ENCODE measurements at regions not wholly inside any gene's neighbourhood (a gene's known extent, or its start where the extent isn't known, plus 50 kb on each side); places are given as distances from the start of the nearest gene placed in this dataset.
"Not testable (repeated sequence)": the region's sequence is repeated elsewhere in the genome, so short reads cannot be mapped to it uniquely, and the experiment has no call there.

- H3K9me3 ChIP-seq: no peaks in the 10 kb centered on the region
- no peaks in the 10 kb centered on the region for H3K27me3 ChIP-seq
- H3K4me3 ChIP-seq: no peak overlapping the region
- ATAC-seq: no peak
- TF ChIP-seq POLR2A (IDR thresholded peaks at IDR 0.05) (no peak), EP300 (IDR thresholded peaks at IDR 0.05) (no peak), POLR2AphosphoS5 (IDR thresholded peaks at IDR 0.05) (no peak), CTCF (IDR thresholded peaks at IDR 0.05) (no peak)
- peaks cover 3 to 39% (median 21%) of the 10 kb centered on the region in 3 donors for H3K4me1 ChIP-seq
- peak overlapping the region in 1 of 4 donors; percentile 96 for H3K27ac ChIP-seq
- H3K36me3 ChIP-seq: no peaks in the 10 kb centered on the region
- 95% methylated on average over 8 of the region's 33 CpGs; no CpG with 5 or more reads in 1 of the 2 donors for WGBS, 2 donors (ENCODE audit: low coverage in 1 of 2)
Observed at GRCh38 chr2:238722883-238723282, 125.0 kb upstream of the TWIST2 start.

- Histone ChIP-seq H3K27ac (peak overlapping the region in 3 of 4 donors; percentile 56 to 96 (median 91)), H3K4me1 (peaks cover 3 to 49% (median 21%) of the 10 kb centered on the region in 3 donors)
- H3K9me3 ChIP-seq, H3K4me3 ChIP-seq, ATAC-seq, H3K27me3 ChIP-seq, H3K36me3 ChIP-seq: not testable (repeated sequence)
- 57 to 70% methylated on average over 5 to 8 of the region's 8 CpGs for WGBS, 2 donors (ENCODE audit: low coverage in 1 of 2)
Observed at GRCh38 chr2:238723740-238724320, 124.1 kb upstream of the TWIST2 start.

- ATAC-seq: no peak
- H3K36me3 ChIP-seq: no peaks in the 10 kb centered on the region
- TF ChIP-seq EP300 (IDR thresholded peaks at IDR 0.05) (no peak), CTCF (IDR thresholded peaks at IDR 0.05) (no peak), POLR2AphosphoS5 (IDR thresholded peaks at IDR 0.05) (no peak), POLR2A (IDR thresholded peaks at IDR 0.05) (no peak)
- peaks cover 7 to 58% (median 29%) of the 10 kb centered on the region in 3 donors for H3K4me1 ChIP-seq
- no peak overlapping the region for H3K4me3 ChIP-seq
- no peaks in the 10 kb centered on the region for H3K9me3 ChIP-seq
- 23 to 29% methylated on average over 2 to 8 of the region's 8 CpGs for WGBS, 2 donors (ENCODE audit: low coverage in 1 of 2)
- H3K27me3 ChIP-seq: no peaks in the 10 kb centered on the region
- peak overlapping the region; percentile 82 to 99 (median 94) for H3K27ac ChIP-seq
Observed at GRCh38 chr2:238724728-238725127, 123.2 kb upstream of the TWIST2 start.

- H3K36me3 ChIP-seq: no peaks in the 10 kb centered on the region
- H3K27me3 ChIP-seq: no peaks in the 10 kb centered on the region
- H3K9me3 ChIP-seq: no peaks in the 10 kb centered on the region
- no peak for ATAC-seq
- 72 to 76% methylated on average over 2 to 3 of the region's 4 CpGs for WGBS, 2 donors (ENCODE audit: low coverage in 1 of 2)
- peaks cover 7 to 64% (median 29%) of the 10 kb centered on the region in 3 donors for H3K4me1 ChIP-seq
- no peak overlapping the region for H3K4me3 ChIP-seq
- TF ChIP-seq POLR2AphosphoS5 (IDR thresholded peaks at IDR 0.05) (no peak), POLR2A (IDR thresholded peaks at IDR 0.05) (no peak), EP300 (IDR thresholded peaks at IDR 0.05) (no peak), CTCF (IDR thresholded peaks at IDR 0.05) (no peak)
- H3K27ac ChIP-seq: peak overlapping the region; percentile 82 to 99 (median 94)
Observed at GRCh38 chr2:238725298-238725697, 122.6 kb upstream of the TWIST2 start.

GRCh38 chr2:238726670-238727584 lies 121.0 kb upstream of the TWIST2 start:
- Histone ChIP-seq H3K27me3 (no peaks in the 10 kb centered on the region), H3K4me3 (no peak overlapping the region), H3K9me3 (no peaks in the 10 kb centered on the region), H3K4me1 (peaks cover 7 to 68% (median 29%) of the 10 kb centered on the region in 3 donors), H3K36me3 (no peaks in the 10 kb centered on the region), H3K27ac (peak overlapping the region; percentile 86 to 99 (median 94))
- no peak for ATAC-seq
- no peak for TF ChIP-seq EP300 (IDR thresholded peaks at IDR 0.05)
- WGBS, 2 donors (ENCODE audit: low coverage in 1 of 2): 56 to 73% methylated on average over 12 to 14 of the region's 17 CpGs

Measured in gastroesophageal sphincter (tissue), 4 donors.